ENCODE measurements at regions not wholly inside any gene's neighbourhood (a gene's known extent, or its start where the extent isn't known, plus 50 kb on each side); places are given as distances from the start of the nearest gene placed in this dataset.

GRCh38 chr7:136533732-136534131 is 334.7 kb upstream of the CHRM2 start (continued):
- TF ChIP-seq MAX (IDR thresholded peaks at IDR 0.05) (no peak), FOXA1 (IDR thresholded peaks at IDR 0.05) (no peak), JUND (IDR thresholded peaks at IDR 0.05) (no peak), CTCF (IDR thresholded peaks at IDR 0.05; ENCODE audit: low read depth, low read length, missing input control) (no peak), TAF1 (conservative IDR thresholded peaks at IDR 0.05) (no peak), FOXA2 (IDR thresholded peaks at IDR 0.05) (no peak)

GRCh38 chr7:136530831-136531230 is 337.6 kb upstream of the CHRM2 start:
- peaks cover 0 to 2% (median under 1%) of the 10 kb centered on the region in 4 donors for H3K9me3 ChIP-seq (ENCODE audit: control insufficient read depth in 4 of 4, low read length in 3 of 4)
- no peaks in the 10 kb centered on the region for H3K4me1 ChIP-seq (ENCODE audit: control insufficient read depth in 4 of 4, insufficient read depth in 4 of 4, low read length in 3 of 4)
- H3K27ac ChIP-seq (ENCODE audit: low read depth in 1 of 2, low read length in 2 of 2): no peak overlapping the region
- no peak overlapping the region for H3K4me3 ChIP-seq (ENCODE audit: low read depth in 1 of 3, low read length in 3 of 3)
- no peaks in the 10 kb centered on the region for H3K36me3 ChIP-seq (ENCODE audit: control insufficient read depth in 4 of 4, insufficient read depth in 3 of 4, low read depth in 1 of 4, low read length in 3 of 4)
- no peak overlapping the region for H3K9ac ChIP-seq (ENCODE audit: low read depth in 1 of 2, low read length in 2 of 2)
- peaks cover 0 to 3% (median 0%) of the 10 kb centered on the region in 4 donors for H3K27me3 ChIP-seq (ENCODE audit: control insufficient read depth in 4 of 4, insufficient read depth in 4 of 4, low read length in 3 of 4)
- TF ChIP-seq HNF4A (conservative IDR thresholded peaks at IDR 0.05) (no peak), CTCF (IDR thresholded peaks at IDR 0.05; ENCODE audit: low read depth, low read length, missing input control) (no peak), SP1 (IDR thresholded peaks at IDR 0.05) (no peak), EGR1 (IDR thresholded peaks at IDR 0.05; ENCODE audit: low read depth in 2 of 2) (no peak), HNF4G (IDR thresholded peaks at IDR 0.05) (no peak), FOXA1 (IDR thresholded peaks at IDR 0.05) (no peak), NR2F2 (IDR thresholded peaks at IDR 0.05) (no peak), RXRA (IDR thresholded peaks at IDR 0.05) (no peak)
- DNase-seq (ENCODE audit: low spot score): no peak

- Histone ChIP-seq H3K9me3 (ENCODE audit: control insufficient read depth in 4 of 4, low read length in 3 of 4) (peaks cover 0 to 2% (median 0%) of the 10 kb centered on the region in 4 donors), H3K27ac (ENCODE audit: low read depth in 1 of 2, low read length in 2 of 2) (no peak overlapping the region), H3K4me1 (ENCODE audit: control insufficient read depth in 4 of 4, insufficient read depth in 4 of 4, low read length in 3 of 4) (no peaks in the 10 kb centered on the region), H3K27me3 (ENCODE audit: control insufficient read depth in 4 of 4, insufficient read depth in 4 of 4, low read length in 3 of 4) (peaks cover 0 to 3% (median 0%) of the 10 kb centered on the region in 4 donors), H3K9ac (ENCODE audit: low read depth in 1 of 2, low read length in 2 of 2) (no peak overlapping the region), H3K36me3 (ENCODE audit: control insufficient read depth in 4 of 4, insufficient read depth in 3 of 4, low read depth in 1 of 4, low read length in 3 of 4) (no peaks in the 10 kb centered on the region), H3K4me3 (ENCODE audit: low read depth in 1 of 3, low read length in 3 of 3) (no peak overlapping the region)
- 56% methylated on average over 2 of the region's 2 CpGs for WGBS
- no peak for DNase-seq (ENCODE audit: low spot score)
- TF ChIP-seq HNF4G (IDR thresholded peaks at IDR 0.05) (no peak), EGR1 (IDR thresholded peaks at IDR 0.05; ENCODE audit: low read depth in 2 of 2) (no peak), YY1 (IDR thresholded peaks at IDR 0.05) (no peak), CTCF (IDR thresholded peaks at IDR 0.05; ENCODE audit: low read depth, low read length, missing input control) (no peak), ATF3 (IDR thresholded peaks at IDR 0.05) (no peak), JUND (IDR thresholded peaks at IDR 0.05) (no peak), NR2F2 (IDR thresholded peaks at IDR 0.05) (no peak), FOXA2 (IDR thresholded peaks at IDR 0.05) (no peak), FOXA1 (IDR thresholded peaks at IDR 0.05) (no peak)
Measured at GRCh38 chr7:136528329-136528728, 340.1 kb upstream of the CHRM2 start.

Measured in liver (tissue), 8 donors.